LNCAP (cell line): ENCODE measurements at regions not wholly inside any gene's neighbourhood (a gene's known extent, or its start where the extent isn't known, plus 50 kb on each side); places are given as distances from the start of the nearest gene placed in this dataset.

Experiments
- CTCF ChIP-seq: fragments of 450-650 bp; IDR thresholded peaks from 2 replicates; pipeline ENCODE4 v1.5.1; 2017; ENCODE audit warnings: mild to moderate bottlenecking

DNA sequence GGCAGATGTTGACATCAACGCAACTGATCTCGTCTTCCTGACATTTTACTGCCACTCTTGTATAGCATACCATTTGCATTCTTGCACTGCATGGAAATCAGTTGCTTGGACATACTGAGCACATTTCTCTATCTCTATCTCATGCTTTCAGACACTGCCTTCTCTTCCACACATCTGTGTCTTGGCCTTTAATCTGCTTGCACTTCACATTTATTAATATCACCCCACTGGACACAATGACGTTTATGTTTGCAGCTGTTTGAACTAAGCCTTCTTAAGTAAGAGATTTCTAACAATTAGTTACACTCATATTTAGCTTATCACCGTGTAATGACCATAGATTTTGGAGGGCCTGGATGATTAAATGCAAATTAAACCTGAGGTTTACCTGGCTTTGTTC, 229.8 kb upstream of the CDH19 start:
- TF ChIP-seq CTCF = no peak

DNA sequence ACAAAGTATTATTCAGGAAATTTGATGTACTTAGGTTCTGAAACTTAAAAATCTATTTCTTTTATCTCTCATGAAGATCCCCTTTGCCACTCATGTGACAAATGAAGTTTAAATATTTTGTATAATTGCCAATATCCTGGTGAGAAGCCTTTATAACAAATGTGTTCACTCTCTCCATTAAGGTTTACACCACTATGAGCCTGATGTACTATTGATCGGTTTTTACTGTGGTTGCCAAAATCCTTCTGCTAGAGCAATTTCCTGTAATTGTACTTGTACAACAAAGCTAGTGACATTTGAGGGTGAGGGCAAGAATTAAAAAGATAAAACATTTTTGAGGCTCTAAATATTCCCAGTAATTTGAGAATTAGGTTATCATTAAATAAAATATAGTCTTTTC, 222.3 kb upstream of the CDH19 start:
- no peak for TF ChIP-seq CTCF

GRCh38 chr18:66825347-66825746, 221.5 kb upstream of the CDH19 start:
- TF ChIP-seq CTCF = no peak

DNA sequence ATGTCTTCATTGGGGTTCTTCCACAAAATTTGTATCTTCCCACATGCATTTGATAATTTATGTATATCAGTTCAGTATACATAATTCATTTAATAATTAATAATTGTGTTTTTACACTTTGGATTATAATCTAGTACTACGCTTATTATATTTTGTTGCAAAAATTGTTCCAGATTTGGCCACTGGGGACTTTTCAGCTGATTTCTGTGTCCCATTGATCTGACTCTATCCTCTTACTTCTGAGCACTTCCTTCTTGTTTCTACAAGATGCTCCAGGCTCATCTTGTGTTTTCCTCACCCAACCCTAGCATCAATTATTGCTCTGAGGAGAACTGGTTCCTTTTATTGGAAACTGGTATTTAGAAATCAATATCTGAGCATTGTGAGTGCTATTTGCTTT, 215.3 kb upstream of the CDH19 start:
- peak; percentile 20; the same call in 1 of the 2 replicates for TF ChIP-seq CTCF

DNA sequence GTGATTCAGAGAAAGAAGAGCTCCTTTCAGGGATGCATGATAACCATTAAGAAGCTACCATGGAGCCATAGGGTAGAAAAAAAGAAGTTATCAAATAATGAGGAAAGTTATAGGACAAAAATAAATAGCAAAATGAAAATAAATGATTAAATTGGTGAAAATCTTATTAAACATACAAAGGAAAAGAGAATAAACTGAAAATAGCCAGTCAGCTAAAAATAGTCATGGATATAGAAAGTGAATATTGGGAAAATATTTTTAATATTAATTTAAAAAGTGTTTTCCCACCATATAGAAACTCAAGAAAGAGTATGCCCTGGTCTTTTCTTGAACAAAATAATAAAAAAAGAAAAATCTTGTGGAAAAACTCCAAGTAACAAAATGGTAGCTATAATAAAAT, 209.2 kb upstream of the CDH19 start:
- TF ChIP-seq CTCF = no peak

DNA sequence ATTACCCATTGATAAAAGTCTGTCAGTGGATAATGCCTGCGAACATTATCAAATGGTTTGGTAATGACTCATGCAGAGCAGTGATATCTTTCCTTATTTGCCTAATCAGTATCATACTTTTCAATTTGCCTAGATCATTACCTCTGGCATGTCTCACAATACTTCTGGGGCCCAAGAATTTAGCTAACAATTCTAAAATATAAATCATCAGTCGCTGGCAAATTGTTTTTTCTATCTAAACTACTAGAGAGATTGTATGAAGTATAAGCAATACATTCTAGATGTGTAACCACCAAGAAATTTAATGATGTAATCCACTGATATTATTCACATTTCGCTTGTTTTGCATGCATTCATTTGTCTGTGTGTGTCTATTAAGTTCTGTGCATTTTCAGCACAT, 191.2 kb upstream of the CDH19 start:
- TF ChIP-seq CTCF = no peak

DNA sequence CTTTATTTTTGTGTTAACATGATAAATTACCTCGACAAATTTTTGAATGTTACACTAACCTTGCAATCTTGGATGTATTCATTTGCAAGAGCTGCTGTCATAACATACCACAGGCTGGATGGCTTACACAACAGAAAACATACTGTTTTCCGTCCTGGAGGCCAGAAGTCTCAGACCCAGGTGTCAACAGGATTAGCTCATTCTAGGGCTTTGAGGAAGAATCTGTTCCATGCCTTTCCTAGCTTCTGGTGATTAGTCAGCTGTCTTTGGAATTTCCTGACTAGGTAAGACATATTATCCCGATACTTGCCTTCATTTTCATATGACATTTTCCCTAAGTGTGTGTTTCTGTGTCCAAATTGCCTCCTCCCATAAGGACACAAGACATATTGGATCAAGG, 188.6 kb upstream of the CDH19 start:
- TF ChIP-seq CTCF = no peak

GRCh38 chr18:66780609-66781008, 176.7 kb upstream of the CDH19 start:
- no peak for TF ChIP-seq CTCF
